Muscle of leg (tissue), 3 donors: ENCODE measurements at regions not wholly inside any gene's neighbourhood (a gene's known extent, or its start where the extent isn't known, plus 50 kb on each side); places are given as distances from the start of the nearest gene placed in this dataset.
"Not testable (repeated sequence)": the region's sequence is repeated elsewhere in the genome, so short reads cannot be mapped to it uniquely, and the experiment has no call there.

Experiments
- DNase-seq: peaks from one replicate; pipeline ENCODE4 v3.0.0; 2013
- H3K27ac ChIP-seq: one replicate; pipeline ENCODE4 v1.5.1; 2013; ENCODE audit warnings: mild to moderate bottlenecking, low read length, control low read depth
- H3K27me3 ChIP-seq: one replicate; pipeline ENCODE4 v1.6.1; 2013; ENCODE audit warnings: low read length; ENCODE audit not compliant: control insufficient read depth, insufficient read depth
- H3K36me3 ChIP-seq: one replicate; pipeline ENCODE4 v1.6.1; 2013; ENCODE audit warnings: low read length; ENCODE audit not compliant: control insufficient read depth, insufficient read depth
- H3K4me1 ChIP-seq: one replicate; pipeline ENCODE4 v1.6.1; 2013; ENCODE audit warnings: low read length; ENCODE audit not compliant: control insufficient read depth, insufficient read depth
- H3K4me3 ChIP-seq: one replicate; pipeline ENCODE4 v1.5.1; 2013; ENCODE audit warnings: low read length, control low read depth
- H3K9me3 ChIP-seq: replicated peaks from 2 replicates; pipeline ENCODE4 v1.6.1; 2013; ENCODE audit warnings: low read depth, low read length; ENCODE audit not compliant: control insufficient read depth
- WGBS: methylation state at CpG from one replicate; pipeline ENCODE4 v1.1.5; 2013; ENCODE audit warnings: missing lambda C conversion rate; ENCODE audit not compliant: insufficient coverage; 5-methylcytosine and 5-hydroxymethylcytosine counted together

DNA sequence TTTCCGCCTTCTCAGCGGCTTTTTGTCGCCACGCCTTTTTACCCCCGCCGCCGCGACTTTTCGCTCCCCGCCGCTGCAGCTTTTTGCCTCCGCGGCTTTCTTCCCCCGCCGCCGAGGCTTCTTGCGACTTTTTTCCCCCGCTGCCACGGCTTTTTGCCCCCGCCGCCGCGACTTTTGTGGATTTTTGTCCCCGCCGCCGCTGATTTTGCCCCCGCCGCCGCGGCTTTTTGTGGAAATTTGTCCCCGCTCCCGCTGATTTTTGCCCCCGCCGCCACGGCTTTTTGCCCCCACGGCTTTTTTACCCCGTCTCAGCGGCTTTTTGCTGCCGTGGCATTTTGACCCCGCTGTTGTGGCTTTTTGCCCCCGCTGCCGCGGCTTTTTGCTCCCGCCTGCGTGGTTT is 4829.2 kb upstream of the OR11H1 start:
- H3K4me1 ChIP-seq, H3K27ac ChIP-seq, H3K36me3 ChIP-seq, H3K4me3 ChIP-seq, H3K27me3 ChIP-seq, H3K9me3 ChIP-seq, DNase-seq: not testable (repeated sequence)
- WGBS, result 70% methylated on average over 41 of the region's 45 CpGs

DNA sequence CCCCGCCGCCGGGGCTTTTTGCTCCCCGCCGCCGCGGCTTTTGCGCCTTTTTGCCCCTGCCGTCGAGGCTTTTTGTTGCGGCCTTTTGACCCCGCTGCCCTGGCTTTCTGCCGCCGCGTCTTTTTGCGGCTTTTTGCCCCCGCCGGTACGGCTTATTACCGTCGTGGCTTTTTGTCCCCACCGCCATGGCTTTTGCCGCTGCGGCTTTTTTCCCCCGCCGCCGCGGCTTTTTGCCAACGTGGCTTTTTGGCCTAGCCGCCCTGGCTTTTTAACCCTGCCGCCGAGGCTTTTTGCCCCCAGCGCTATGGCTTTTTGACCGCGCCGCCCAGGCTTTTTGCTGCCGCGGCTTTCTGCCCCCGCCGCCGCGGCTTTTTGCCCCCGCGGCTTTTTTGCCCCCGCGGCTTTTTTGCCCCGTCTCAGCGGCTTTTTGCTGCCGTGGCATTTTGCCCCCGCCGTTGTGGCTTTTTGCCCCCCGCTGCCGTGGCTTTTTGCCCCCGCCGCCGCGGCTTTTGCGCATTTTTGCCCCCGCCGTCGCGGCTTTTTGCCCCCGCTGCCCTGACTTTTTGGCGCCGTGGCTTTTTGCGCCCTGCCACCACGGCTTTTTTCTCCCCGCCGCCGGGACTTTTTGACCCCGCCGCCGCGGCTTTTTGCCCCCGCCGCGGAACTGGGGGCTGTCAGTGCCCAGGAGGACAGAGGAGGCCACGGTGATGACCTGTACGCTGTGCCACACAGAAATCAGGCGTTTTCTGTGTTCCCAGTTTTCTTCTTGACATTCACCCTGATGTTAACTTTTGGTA is 4828.5 kb upstream of the OR11H1 start:
- H3K4me1 ChIP-seq, H3K4me3 ChIP-seq, DNase-seq, H3K27ac ChIP-seq, H3K27me3 ChIP-seq, H3K36me3 ChIP-seq, H3K9me3 ChIP-seq: not testable (repeated sequence)
- 68% methylated on average over 38 of the region's 80 CpGs for WGBS

DNA sequence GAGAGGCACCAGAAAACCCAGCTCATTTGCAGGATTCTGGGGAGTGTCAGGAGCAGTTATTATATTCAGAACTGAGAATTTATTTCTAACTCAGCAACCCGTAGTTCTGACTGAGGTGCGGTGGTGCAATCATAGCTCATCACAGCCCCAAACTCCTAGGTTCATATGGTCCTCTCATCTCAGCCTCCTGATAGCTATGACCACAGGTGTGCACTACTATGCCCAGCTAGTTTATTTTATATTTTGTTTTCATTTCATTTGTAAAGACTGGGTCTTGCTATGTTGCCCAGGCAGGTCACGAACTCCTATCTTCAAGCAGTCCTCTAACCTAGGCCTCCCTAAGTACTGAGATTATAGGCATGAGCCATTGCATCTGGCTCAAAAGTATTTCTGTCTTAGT is 4819.8 kb upstream of the OR11H1 start:
- not testable (repeated sequence) for H3K4me3 ChIP-seq, H3K4me1 ChIP-seq, DNase-seq, H3K27ac ChIP-seq, H3K36me3 ChIP-seq, H3K27me3 ChIP-seq
- no CpG with 5 or more reads among the region's 3 CpGs for WGBS
- H3K9me3 ChIP-seq, result peaks cover 12% of the 10 kb centered on the region

DNA sequence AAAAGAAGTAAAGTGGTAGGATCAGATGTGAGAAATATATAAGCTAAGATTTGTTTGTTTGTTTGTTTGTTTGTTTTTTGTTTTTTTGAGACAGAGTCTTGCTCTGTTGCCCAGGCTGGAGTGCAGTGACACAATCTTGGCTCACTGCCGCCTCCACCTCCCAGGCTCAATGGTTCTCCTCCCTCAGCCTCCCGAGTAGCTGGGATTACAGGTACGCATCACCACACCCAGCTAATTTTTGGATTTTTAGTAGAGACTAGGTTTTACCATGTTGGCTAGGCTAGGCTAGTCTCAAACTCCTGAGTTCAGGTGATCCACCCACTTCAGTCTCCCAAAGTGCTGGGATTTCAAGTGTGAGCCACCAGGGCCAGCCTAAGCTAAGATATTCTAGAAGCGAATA is 4817.1 kb upstream of the OR11H1 start:
- DNase-seq, H3K4me3 ChIP-seq, H3K36me3 ChIP-seq, H3K27ac ChIP-seq, H3K27me3 ChIP-seq, H3K4me1 ChIP-seq: not testable (repeated sequence)
- peaks cover 28% of the 10 kb centered on the region for H3K9me3 ChIP-seq
- WGBS, result 58% methylated on average over 2 of the region's 4 CpGs

DNA sequence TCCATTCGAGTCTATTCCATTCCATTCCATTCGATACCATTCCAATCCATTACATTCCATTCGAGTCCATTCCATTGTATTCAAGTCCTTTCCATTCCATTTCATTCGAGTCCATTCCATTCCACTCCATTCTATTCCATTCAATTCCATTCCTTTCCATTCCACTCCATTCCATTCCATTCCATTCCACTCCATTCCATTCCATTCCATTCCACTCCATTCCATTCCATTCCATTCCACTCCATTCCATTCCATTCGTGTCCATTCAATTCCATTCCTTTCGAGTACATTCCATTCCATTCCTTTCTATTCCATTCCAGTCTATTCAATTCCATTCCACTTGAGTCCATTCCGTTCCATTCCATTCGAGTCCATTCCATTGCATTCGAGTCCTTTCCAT is 4805.2 kb upstream of the OR11H1 start:
- 60% methylated on average over 9 of the region's 9 CpGs for WGBS
- H3K9me3 ChIP-seq, result peaks cover 50% of the 10 kb centered on the region
- DNase-seq, H3K36me3 ChIP-seq, H3K27me3 ChIP-seq, H3K4me1 ChIP-seq, H3K27ac ChIP-seq, H3K4me3 ChIP-seq: not testable (repeated sequence)

DNA sequence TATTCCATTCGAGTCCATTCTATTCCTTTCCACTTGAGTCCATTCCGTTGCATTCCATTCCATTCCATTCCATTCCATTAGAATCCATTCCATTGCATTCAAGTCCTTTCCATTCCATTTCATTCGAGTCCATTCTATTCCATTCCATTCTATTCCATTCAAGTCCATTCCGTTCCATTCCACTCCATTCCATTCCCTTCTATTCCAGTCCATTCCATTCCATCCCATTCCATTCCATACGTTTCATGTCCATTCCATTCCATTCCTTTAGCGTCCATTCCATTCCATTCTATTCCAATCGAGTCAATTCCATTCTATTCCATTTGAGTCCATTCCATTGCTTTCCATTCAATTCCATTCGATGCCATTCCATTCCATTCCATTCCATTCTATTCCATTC is 4804.0 kb upstream of the OR11H1 start:
- not testable (repeated sequence) for H3K27me3 ChIP-seq, DNase-seq, H3K4me3 ChIP-seq, H3K27ac ChIP-seq, H3K36me3 ChIP-seq, H3K4me1 ChIP-seq
- WGBS, result 53% methylated on average over 8 of the region's 8 CpGs
- H3K9me3 ChIP-seq, result peaks cover 58% of the 10 kb centered on the region

DNA sequence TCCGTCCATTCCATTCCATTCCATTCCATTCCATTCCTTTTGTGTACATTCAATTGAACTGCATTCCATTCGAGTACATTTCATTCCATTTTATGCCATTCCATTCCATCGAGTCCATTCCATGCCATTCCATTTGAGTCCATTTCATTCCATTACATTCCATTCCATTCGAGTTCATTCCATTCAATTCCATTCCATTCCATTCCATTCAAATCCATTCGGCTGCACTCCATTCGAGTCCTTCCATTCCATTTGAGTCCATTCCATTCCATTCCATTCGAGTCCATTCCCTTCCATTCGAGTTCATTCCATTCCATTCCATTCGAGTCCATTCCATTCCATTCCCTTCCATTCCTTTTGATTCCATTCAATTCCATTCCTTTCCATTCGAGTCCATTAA is 4800.6 kb upstream of the OR11H1 start:
- 63% methylated on average over 10 of the region's 10 CpGs for WGBS

DNA sequence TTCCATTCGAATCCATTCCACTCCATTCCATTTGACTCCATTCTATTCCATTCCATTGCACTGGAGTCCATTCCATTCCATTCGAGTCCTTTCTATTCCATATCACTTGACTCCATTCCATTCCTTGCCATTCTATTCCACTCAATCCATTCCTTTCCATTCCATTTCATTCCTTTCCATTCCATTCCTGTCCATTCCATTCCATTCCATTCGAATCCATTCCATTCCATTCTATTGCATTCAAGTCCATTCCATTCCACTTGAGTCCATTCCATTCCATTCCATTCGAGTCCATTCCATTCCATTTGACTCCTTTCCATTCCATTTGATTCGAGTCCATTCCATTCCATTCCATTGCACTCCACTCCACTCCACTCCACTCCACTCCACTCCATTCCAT is 4798.0 kb upstream of the OR11H1 start:
- not testable (repeated sequence) for H3K4me1 ChIP-seq, H3K27ac ChIP-seq, DNase-seq, H3K36me3 ChIP-seq, H3K4me3 ChIP-seq, H3K27me3 ChIP-seq
- WGBS, result 48% methylated on average over 5 of the region's 5 CpGs
- H3K9me3 ChIP-seq, result peaks cover 69% of the 10 kb centered on the region

More for the DNA sequence above, 4800.6 kb upstream of the OR11H1 start:
- Histone ChIP-seq H3K4me1 (no peaks in the 10 kb centered on the region), H3K4me3 (no peak overlapping the region), H3K36me3 (no peaks in the 10 kb centered on the region), H3K27ac (no peak overlapping the region), H3K27me3 (no peaks in the 10 kb centered on the region), H3K9me3 (peaks cover 74% of the 10 kb centered on the region)
- DNase-seq, result no peak

DNA sequence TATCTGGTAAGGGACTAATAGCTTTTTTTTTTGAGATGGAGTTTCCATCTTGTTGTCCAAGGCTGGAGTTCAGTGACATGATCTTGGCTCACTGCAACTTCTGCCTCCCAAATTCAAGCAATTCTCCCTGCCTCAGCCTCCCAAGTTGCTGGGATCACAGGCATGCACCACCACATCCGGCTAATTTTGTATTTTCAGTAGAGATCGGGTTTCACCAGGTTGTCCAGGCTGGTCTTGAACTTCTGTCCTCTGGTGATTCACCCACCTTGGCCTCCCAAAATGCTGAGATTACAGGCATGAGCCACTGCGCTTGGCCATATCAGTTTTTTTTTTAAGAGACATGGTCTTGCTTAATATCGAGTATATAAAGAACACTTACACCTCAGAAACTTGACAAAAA is 4797.3 kb upstream of the OR11H1 start:
- H3K27me3 ChIP-seq, H3K27ac ChIP-seq, H3K4me1 ChIP-seq, H3K36me3 ChIP-seq, H3K4me3 ChIP-seq, DNase-seq: not testable (repeated sequence)
- 69% methylated on average over 2 of the region's 4 CpGs for WGBS
- peaks cover 67% of the 10 kb centered on the region for H3K9me3 ChIP-seq

DNA sequence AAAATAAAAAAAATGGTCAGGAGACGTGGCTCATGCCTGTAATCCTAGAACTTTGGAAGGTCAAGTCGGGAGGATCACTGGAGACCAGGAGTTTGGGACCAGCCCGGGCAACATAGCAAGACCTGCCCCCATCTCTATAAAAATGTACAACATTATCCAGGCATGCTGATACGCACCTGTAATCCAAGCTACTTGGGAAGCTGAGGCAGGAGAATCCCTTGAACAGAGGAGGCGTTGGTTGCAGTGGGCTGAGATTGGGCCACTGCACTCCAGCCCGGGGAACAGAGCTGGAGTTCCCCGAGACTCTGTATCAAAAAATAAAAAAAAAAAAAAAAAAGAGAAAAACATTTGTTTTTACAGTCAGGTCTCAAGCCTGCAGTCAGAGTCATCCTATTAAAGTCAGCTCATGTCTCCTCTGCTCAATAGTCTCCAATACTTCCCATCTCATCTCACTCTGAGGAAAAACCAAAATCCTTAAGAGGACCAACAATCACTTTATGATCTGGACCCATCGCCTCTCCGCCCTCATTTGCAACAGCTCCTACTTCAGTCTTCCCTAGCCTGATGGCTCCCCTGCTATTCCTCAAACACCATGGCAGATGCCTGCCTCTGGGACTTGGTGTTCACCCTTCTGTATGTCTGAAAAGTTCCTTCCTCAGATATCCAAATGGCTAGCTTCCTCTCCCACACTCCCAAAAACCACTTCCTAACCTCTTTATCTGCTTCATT is 4796.6 kb upstream of the OR11H1 start:
- not testable (repeated sequence) for H3K4me1 ChIP-seq, H3K27me3 ChIP-seq, H3K27ac ChIP-seq, DNase-seq, H3K36me3 ChIP-seq, H3K4me3 ChIP-seq
- peaks cover 65% of the 10 kb centered on the region for H3K9me3 ChIP-seq
- WGBS, result 48% methylated on average over 8 of the region's 9 CpGs
